Neuron (in vitro differentiated cells): ENCODE measurements at regions not wholly inside any gene's neighbourhood (a gene's known extent, or its start where the extent isn't known, plus 50 kb on each side); places are given as distances from the start of the nearest gene placed in this dataset.

Experiments
- H2AFZ ChIP-seq: one replicate; pipeline ENCODE4 v1.6.1; 2013; ENCODE audit warnings: low read depth, mild to moderate bottlenecking, inconsistent platforms, low read length, moderate library complexity
- H3K27me3 ChIP-seq: one replicate; pipeline ENCODE4 v1.6.1; 2013; ENCODE audit warnings: low read length; ENCODE audit not compliant: insufficient read depth
- H3K36me3 ChIP-seq: one replicate; pipeline ENCODE4 v1.6.1; 2013; ENCODE audit warnings: low read length; ENCODE audit not compliant: insufficient read depth
- H3K4me1 ChIP-seq: one replicate; pipeline ENCODE4 v1.6.1; 2013; ENCODE audit warnings: low read length; ENCODE audit not compliant: insufficient read depth
- H3K4me3 ChIP-seq: 2 replicates; pipeline ENCODE4 v1.5.1; 2013; ENCODE audit warnings: mild to moderate bottlenecking, low read length, moderate library complexity
- H3K9me3 ChIP-seq: one replicate; pipeline ENCODE4 v1.6.1; 2013; ENCODE audit warnings: low read length

DNA sequence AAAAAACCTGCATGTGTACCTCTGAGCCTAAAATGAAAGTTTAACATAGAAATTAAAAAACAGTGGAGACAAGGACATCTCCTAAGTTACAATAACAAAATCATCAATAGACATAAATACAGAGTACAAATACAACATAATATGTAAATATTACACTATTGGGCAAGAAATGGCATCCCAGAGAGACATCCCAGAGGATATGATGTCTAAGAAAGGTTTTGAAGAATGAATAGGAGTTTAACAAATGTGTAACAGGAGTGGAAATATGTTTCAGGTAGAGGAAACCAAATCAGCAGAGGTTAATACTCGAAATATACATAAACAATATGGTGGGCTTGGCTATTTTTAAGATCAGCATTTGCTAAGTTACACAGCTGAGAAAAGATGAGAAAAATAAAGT lies 447.7 kb upstream of the MAF start:
- H3K27me3 ChIP-seq: no peaks in the 10 kb centered on the region
- H3K36me3 ChIP-seq: no peaks in the 10 kb centered on the region
- H3K4me1 ChIP-seq: peaks cover 6% of the 10 kb centered on the region
- no peak overlapping the region for H2AFZ ChIP-seq
- H3K9me3 ChIP-seq: no peaks in the 10 kb centered on the region
- no peak overlapping the region for H3K4me3 ChIP-seq

DNA sequence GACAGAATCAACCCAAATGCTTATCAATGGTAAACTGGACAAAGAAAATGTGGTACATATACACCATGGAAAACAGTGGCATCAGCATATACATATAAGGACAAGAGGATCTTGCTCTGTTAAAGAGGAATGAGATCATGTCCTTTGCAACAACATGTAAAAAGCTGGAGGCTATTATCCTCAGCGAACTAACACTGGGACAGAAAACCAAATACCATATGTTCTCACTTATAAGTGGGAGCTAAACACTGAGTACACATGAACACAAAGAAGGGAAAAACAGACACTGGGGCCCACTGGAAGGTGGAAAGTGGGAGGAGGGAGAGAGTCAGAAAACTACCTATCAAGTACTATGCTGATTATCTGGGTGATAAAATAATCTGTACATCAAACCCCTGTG lies 447.3 kb upstream of the MAF start:
- Histone ChIP-seq H3K27me3 (no peaks in the 10 kb centered on the region), H3K36me3 (no peaks in the 10 kb centered on the region), H3K9me3 (no peaks in the 10 kb centered on the region), H3K4me3 (no peak overlapping the region), H2AFZ (no peak overlapping the region), H3K4me1 (peaks cover 6% of the 10 kb centered on the region)

GRCh38 chr16:80046848-80047247 lies 446.3 kb upstream of the MAF start:
- Histone ChIP-seq H3K4me3 (no peak overlapping the region), H3K9me3 (no peaks in the 10 kb centered on the region), H3K4me1 (peaks cover 6% of the 10 kb centered on the region), H3K27me3 (no peaks in the 10 kb centered on the region), H3K36me3 (no peaks in the 10 kb centered on the region), H2AFZ (no peak overlapping the region)

DNA sequence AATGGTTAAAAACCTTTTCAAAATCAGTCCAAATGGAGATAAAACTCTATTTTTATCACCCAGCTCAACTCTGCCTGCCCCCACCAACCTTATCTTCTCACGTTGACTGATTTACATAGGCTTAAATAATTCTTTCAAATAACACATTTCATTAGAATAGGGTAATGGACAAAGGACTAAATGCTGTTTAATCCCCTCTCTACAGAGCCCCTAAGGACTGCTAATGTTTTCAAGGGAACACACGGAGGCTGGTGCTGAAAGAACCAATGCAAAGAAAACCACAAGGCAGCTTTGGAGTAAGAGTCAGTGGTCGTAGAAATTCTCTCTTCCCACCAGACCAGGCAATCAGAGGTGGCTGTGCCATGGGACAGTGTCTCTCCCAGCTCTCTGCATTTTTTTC lies 445.7 kb upstream of the MAF start:
- Histone ChIP-seq H3K9me3 (no peaks in the 10 kb centered on the region), H2AFZ (no peak overlapping the region), H3K4me3 (no peak overlapping the region), H3K36me3 (no peaks in the 10 kb centered on the region), H3K4me1 (peaks cover 6% of the 10 kb centered on the region), H3K27me3 (no peaks in the 10 kb centered on the region)

- H3K9me3 ChIP-seq: no peaks in the 10 kb centered on the region
- no peaks in the 10 kb centered on the region for H3K27me3 ChIP-seq
- no peaks in the 10 kb centered on the region for H3K36me3 ChIP-seq
- peaks cover 6% of the 10 kb centered on the region for H3K4me1 ChIP-seq
- no peak overlapping the region for H3K4me3 ChIP-seq
- no peak overlapping the region for H2AFZ ChIP-seq
Measured at GRCh38 chr16:80045861-80046260, 445.3 kb upstream of the MAF start.

GRCh38 chr16:80041410-80041809 lies 440.9 kb upstream of the MAF start:
- no peak overlapping the region for H3K4me3 ChIP-seq
- no peaks in the 10 kb centered on the region for H3K27me3 ChIP-seq
- H2AFZ ChIP-seq: no peak overlapping the region
- H3K4me1 ChIP-seq: peaks cover 6% of the 10 kb centered on the region
- H3K36me3 ChIP-seq: no peaks in the 10 kb centered on the region
- no peaks in the 10 kb centered on the region for H3K9me3 ChIP-seq

GRCh38 chr16:80040814-80041213 lies 440.3 kb upstream of the MAF start:
- H3K4me3 ChIP-seq: no peak overlapping the region

DNA sequence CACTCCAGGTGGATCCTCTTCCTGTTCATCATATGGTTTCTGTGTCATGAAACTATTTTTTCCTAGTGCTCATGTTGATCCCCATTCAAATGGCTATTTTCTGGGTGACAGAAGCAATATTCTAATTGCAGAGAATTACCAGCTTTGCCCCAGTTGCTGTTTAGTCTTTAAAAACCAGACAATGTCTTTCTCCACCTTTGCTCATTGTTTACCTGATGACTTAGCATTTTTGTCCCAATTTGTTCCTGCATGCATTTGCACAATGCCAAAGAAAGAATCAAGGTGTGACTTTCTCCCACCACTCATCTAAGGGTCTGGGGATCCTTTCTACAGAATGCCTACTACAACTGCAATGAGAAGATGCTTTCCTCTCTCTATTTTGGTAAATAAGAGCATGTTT lies 439.9 kb upstream of the MAF start:
- no peaks in the 10 kb centered on the region for H3K4me1 ChIP-seq
- no peak overlapping the region for H2AFZ ChIP-seq
- H3K36me3 ChIP-seq: no peaks in the 10 kb centered on the region
- no peak overlapping the region for H3K4me3 ChIP-seq
- H3K9me3 ChIP-seq: no peaks in the 10 kb centered on the region
- no peaks in the 10 kb centered on the region for H3K27me3 ChIP-seq

More at GRCh38 chr16:80040814-80041213, 440.3 kb upstream of the MAF start:
- Histone ChIP-seq H3K4me1 (peaks cover 2% of the 10 kb centered on the region), H3K9me3 (no peaks in the 10 kb centered on the region), H3K27me3 (no peaks in the 10 kb centered on the region), H2AFZ (no peak overlapping the region), H3K36me3 (no peaks in the 10 kb centered on the region)

DNA sequence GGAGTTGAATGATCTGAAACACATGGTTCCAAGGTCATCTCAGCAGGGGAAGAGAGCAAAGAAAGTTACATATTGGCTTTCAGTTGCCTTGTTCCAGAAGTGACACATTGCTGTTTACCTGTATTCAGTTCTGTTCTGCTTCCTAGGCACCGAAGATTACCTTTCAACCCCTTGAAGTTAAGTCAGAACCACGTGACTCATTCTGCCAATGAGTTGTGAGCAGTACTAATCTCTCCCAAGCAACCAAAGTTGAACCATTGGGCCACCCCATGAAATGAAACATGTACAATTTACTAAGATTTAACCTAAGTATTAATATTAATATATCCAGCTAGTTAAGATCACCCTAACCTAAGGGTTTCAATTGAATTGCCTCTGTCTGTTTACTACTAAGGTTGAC lies 439.2 kb upstream of the MAF start:
- Histone ChIP-seq H3K27me3 (no peaks in the 10 kb centered on the region), H2AFZ (no peak overlapping the region), H3K4me1 (no peaks in the 10 kb centered on the region), H3K9me3 (no peaks in the 10 kb centered on the region), H3K4me3 (no peak overlapping the region), H3K36me3 (no peaks in the 10 kb centered on the region)

- no peak overlapping the region for H3K4me3 ChIP-seq
- no peaks in the 10 kb centered on the region for H3K4me1 ChIP-seq
- no peak overlapping the region for H2AFZ ChIP-seq
- H3K27me3 ChIP-seq: no peaks in the 10 kb centered on the region
- H3K9me3 ChIP-seq: no peaks in the 10 kb centered on the region
- no peaks in the 10 kb centered on the region for H3K36me3 ChIP-seq
Measured at GRCh38 chr16:80038566-80038965, 438.0 kb upstream of the MAF start.

- Histone ChIP-seq H3K4me3 (no peak overlapping the region), H2AFZ (no peak overlapping the region), H3K4me1 (no peaks in the 10 kb centered on the region), H3K9me3 (no peaks in the 10 kb centered on the region), H3K27me3 (no peaks in the 10 kb centered on the region), H3K36me3 (no peaks in the 10 kb centered on the region)
Measured at GRCh38 chr16:80034948-80035663, 434.6 kb upstream of the MAF start.

DNA sequence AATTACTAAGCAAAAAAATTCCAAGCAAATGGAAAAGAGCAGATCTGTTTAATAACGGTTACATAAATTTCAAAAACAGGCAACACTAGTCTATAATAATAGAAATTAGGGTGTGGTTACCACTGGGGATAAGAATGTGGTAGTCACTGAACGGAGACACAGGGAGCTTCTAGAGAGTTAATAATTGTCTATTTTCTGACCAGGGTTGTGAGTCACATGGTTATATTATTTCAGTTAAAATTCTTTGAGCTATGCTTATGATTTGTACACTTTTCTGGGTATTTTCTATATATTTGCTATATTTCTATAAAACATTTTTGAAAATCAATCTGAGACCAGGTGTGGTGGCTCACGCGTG lies 433.9 kb upstream of the MAF start:
- H3K4me3 ChIP-seq: no peak overlapping the region
- no peaks in the 10 kb centered on the region for H3K36me3 ChIP-seq
- no peak overlapping the region for H2AFZ ChIP-seq
- no peaks in the 10 kb centered on the region for H3K4me1 ChIP-seq
- no peaks in the 10 kb centered on the region for H3K9me3 ChIP-seq
- no peaks in the 10 kb centered on the region for H3K27me3 ChIP-seq

DNA sequence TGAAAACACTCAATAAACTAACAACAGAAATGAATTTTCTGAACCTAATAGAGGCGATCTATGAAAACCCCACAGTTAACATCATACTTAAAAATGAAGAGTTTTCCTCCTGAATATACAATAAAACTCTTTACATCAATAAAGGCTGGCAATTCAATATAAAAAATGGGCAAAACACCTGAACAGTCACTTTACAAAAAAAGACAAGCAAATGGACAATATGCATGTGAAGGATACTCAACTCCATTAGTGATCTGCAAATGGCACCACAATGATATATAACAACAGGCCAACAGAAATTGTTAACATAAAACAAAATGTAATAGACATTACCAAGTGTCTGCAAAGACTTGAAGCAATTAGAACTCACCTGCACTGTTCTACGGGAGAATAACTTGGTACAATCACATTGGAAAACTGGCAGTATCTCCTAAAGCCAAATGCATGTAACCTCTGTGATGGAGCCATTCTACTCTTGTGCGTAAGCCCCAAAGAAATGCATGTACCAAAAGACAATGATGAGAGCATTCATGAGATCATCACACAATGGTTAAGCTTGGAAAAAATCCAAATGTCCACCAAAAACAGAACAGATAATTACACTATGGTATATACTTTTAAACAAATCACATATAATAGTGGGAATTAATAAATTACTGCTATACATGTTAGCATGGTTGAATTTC lies 433.4 kb upstream of the MAF start:
- Histone ChIP-seq H2AFZ (no peak overlapping the region), H3K27me3 (no peaks in the 10 kb centered on the region), H3K4me1 (no peaks in the 10 kb centered on the region)

More for the DNA sequence above, 433.4 kb upstream of the MAF start:
- Histone ChIP-seq H3K4me3 (no peak overlapping the region), H3K9me3 (no peaks in the 10 kb centered on the region), H3K36me3 (no peaks in the 10 kb centered on the region)
